GM12878 (cell line): ENCODE measurements at regions not wholly inside any gene's neighbourhood (a gene's known extent, or its start where the extent isn't known, plus 50 kb on each side); places are given as distances from the start of the nearest gene placed in this dataset.

Experiments used
- ATAC-seq: fragments of 200-7000 bp; cut with Tn5 transposase; 3 replicates; pipeline ENCODE4 v1.9.1; 2020; ENCODE audit warnings: mild to moderate bottlenecking, moderate library complexity
- BruUV-seq: library from RNA; stranded (reverse); fragments of 400-500 nt; replicated peaks from 2 replicates; lab custom pipeline; 2021; lab: Mats Ljungman, UMichigan
- CTCF ChIA-PET: fragments of 300-600 bp; sonication (Branson Sonifier 250); formaldehyde crosslinking; extraction: SDS; loops from one replicate; lab custom pipeline; 2021; ENCODE audit warnings: inconsistent platforms; lab: Yijun Ruan, JAX
- POLR2A ChIA-PET: fragments of 350-600 bp; formaldehyde crosslinking; extraction: SDS; loops from one replicate; lab custom pipeline; 2021; ENCODE audit warnings: inconsistent platforms; lab: Charles Lee
- RAD21 ChIA-PET: fragments of 300-600 bp; sonication (Branson Sonifier 250); formaldehyde crosslinking; loops from one replicate; lab custom pipeline; 2023; ENCODE audit warnings: antibody characterized with exemption; ENCODE audit not compliant: unreplicated experiment; lab: Charles Lee
- SMC1A ChIA-PET: fragments of 300-600 bp; sonication (Branson Sonifier 250); formaldehyde crosslinking; loops from one replicate; lab custom pipeline; 2023; ENCODE audit not compliant: unreplicated experiment, uncharacterized antibody; lab: Charles Lee
- DNase-seq: peaks from one replicate; pipeline ENCODE4 v3.0.0-alpha.2; 2011; ENCODE audit warnings: low read depth, low spot score
- FAIRE-seq: peaks from 3 replicates; lab custom pipeline; 2011; peaks lifted over from hg19 to GRCh38; lab: Jason Lieb, UNC
- H2AFZ ChIP-seq: 2 replicates; pipeline ENCODE4 v1.6.0; 2011; ENCODE audit warnings: low read depth, low read length, control low read depth; ENCODE audit not compliant: control insufficient read depth
- H3K27ac ChIP-seq: 2 replicates; pipeline ENCODE4 v1.5.1; 2011; ENCODE audit warnings: control low read depth; ENCODE audit not compliant: control insufficient read depth, insufficient read depth
- H3K27me3 ChIP-seq, 2 experiments: replicated peaks in 1 of 2; 2 replicates each; pipeline versions ENCODE4 v1.6.0 to v1.6.1; 2011; ENCODE audit warnings: low read length in 1 of 2; ENCODE audit not compliant: control insufficient read depth in 2 of 2, insufficient read depth in 2 of 2
- H3K36me3 ChIP-seq, 2 experiments: 2 replicates each; pipeline ENCODE4 v1.5.1; 2011; ENCODE audit warnings: low read length in 1 of 2; ENCODE audit not compliant: control insufficient read depth in 2 of 2, insufficient read depth in 2 of 2
- H3K4me1 ChIP-seq: 2 replicates; pipeline ENCODE4 v1.6.1; 2011; ENCODE audit warnings: mild to moderate bottlenecking, low read length, moderate library complexity, mixed read lengths; ENCODE audit not compliant: control insufficient read depth, insufficient read depth
- H3K4me2 ChIP-seq: 2 replicates; pipeline ENCODE4 v1.6.0; 2011; ENCODE audit warnings: control low read depth; ENCODE audit not compliant: control insufficient read depth, insufficient read depth
- H3K4me3 ChIP-seq: fragments of 200-600 bp; sonication (generic); 2 replicates; pipeline ENCODE4 v1.5.1; 2016
- H3K79me2 ChIP-seq: 2 replicates; pipeline ENCODE4 v1.6.0; 2011; ENCODE audit warnings: low read length; ENCODE audit not compliant: control insufficient read depth, insufficient read depth
- H3K9ac ChIP-seq: 2 replicates; pipeline ENCODE4 v1.8.0; 2011; ENCODE audit warnings: low read length, control low read depth, mixed read lengths; ENCODE audit not compliant: control insufficient read depth, insufficient read depth
- H3K9me3 ChIP-seq: replicated peaks from 3 replicates; pipeline ENCODE4 v1.5.1; 2011; ENCODE audit warnings: mild to moderate bottlenecking, low read length; ENCODE audit not compliant: control insufficient read depth, insufficient read depth
- H4K20me1 ChIP-seq: 2 replicates; pipeline ENCODE4 v1.6.0; 2011; ENCODE audit not compliant: control insufficient read depth, insufficient read depth
- BHLHE40 ChIP-seq, 2 experiments: fragments of 450-650 bp in 1 of 2; IDR thresholded peaks; 2 replicates each; pipeline ENCODE4 v1.6.1; 2011 to 2017; ENCODE audit warnings: low read depth in 2 of 2, borderline replicate concordance in 1 of 2, improper control_type of control experiment in 1 of 2, low read length in 1 of 2, mild to moderate bottlenecking in 1 of 2
- MEF2A ChIP-seq: IDR thresholded peaks from 2 replicates; pipeline ENCODE4 v1.6.1; 2011; ENCODE audit warnings: low read depth, mild to moderate bottlenecking, low read length, moderate library complexity; ENCODE audit not compliant: insufficient read depth
- MXI1 ChIP-seq: fragments of 150-350 bp; IDR thresholded peaks from 2 replicates; pipeline ENCODE4 v1.6.1; 2011; ENCODE audit warnings: low read depth, mild to moderate bottlenecking, inconsistent platforms, low read length, improper control_type of control experiment
- MYC ChIP-seq: IDR thresholded peaks from 2 replicates; pipeline ENCODE4 v1.6.1; 2011; ENCODE audit warnings: mild to moderate bottlenecking, low read length, moderate library complexity, inconsistent platforms; ENCODE audit not compliant: insufficient read depth, insufficient replicate concordance, insufficient read length, severe bottlenecking
- RBBP5 ChIP-seq: fragments of 200-600 bp; sonication (generic); conservative IDR thresholded peaks from 2 replicates; pipeline ENCODE4 v1.6.1; 2016
- SREBF1 ChIP-seq: IDR thresholded peaks from 2 replicates; pipeline ENCODE4 v1.6.1; 2012; ENCODE audit warnings: mild to moderate bottlenecking, low read length
- ZNF217 ChIP-seq: fragments of 450-650 bp; IDR thresholded peaks from 2 replicates; pipeline ENCODE4 v1.6.1; 2017; ENCODE audit warnings: antibody characterized with exemption, mild to moderate bottlenecking
- WGBS: methylation state at CpG from one replicate; pipeline ENCODE4 v1.1.6; 2016; ENCODE audit warnings: low lambda C conversion rate; ENCODE audit not compliant: insufficient replicate concordance, insufficient coverage; ENCODE audit errors: missing lambda C conversion rate; 5-methylcytosine and 5-hydroxymethylcytosine counted together
- in situ Hi-C: fragments of 300-500 bp; cut with MboI; formaldehyde crosslinking; loops from 9 replicates; pipeline ENCODE4 v1.14.3; 2018; ENCODE audit warnings: mixed read lengths
- intact Hi-C: fragments of 100-400 bp; cut with micrococcal nuclease; formaldehyde crosslinking; loops from one replicate; pipeline ENCODE4 v1.14.2; 2022; ENCODE audit not compliant: unreplicated experiment
- TF ChIP-seq, protein P1 (sequence below): fragments of 450-650 bp; IDR thresholded peaks from 2 replicates; pipeline ENCODE4 v1.6.1; 2018; ENCODE audit warnings: mild to moderate bottlenecking, low read depth, moderate library complexity; ENCODE audit not compliant: partially characterized antibody
- TF ChIP-seq, protein P2 (sequence below): IDR thresholded peaks from 2 replicates; pipeline ENCODE4 v1.6.1; 2012; ENCODE audit warnings: mild to moderate bottlenecking, low read depth, low read length
- TF ChIP-seq, protein P3 (sequence below): IDR thresholded peaks from 2 replicates; pipeline ENCODE4 v1.6.1; 2012; ENCODE audit warnings: low read depth, low read length, improper control_type of control experiment

DNA sequence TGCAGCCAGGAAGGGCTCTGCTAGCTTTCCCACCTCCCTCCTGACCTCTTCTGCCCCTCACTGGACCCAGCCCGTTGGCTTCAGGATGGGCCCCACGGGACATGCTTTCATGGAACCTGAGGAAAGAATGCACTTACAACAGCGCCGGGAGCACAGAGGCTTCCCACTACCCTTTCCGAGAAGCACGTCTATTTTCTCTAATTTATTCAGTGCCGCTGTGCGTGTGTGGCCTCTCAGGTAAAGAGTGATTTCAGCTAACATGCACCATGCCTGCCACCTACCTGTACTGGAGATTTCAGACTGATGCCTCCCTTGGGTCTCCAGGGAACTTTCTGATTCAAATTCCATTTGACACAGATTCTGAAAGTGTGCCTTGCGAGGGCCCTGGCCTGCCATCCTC lies 140.1 kb downstream of the CYLD start:
- Histone ChIP-seq H3K4me1 (no peaks in the 10 kb centered on the region), H2AFZ (no peak overlapping the region), H4K20me1 (no peaks in the 10 kb centered on the region), H3K79me2 (no peaks in the 10 kb centered on the region), H3K4me3 (no peak overlapping the region), H3K27me3 (no peaks in the 10 kb centered on the region; a peak in 1 of 4 replicates), H3K9me3 (no peaks in the 10 kb centered on the region), H3K9ac (no peak overlapping the region), H3K4me2 (no peak overlapping the region), H3K27ac (no peak overlapping the region), H3K36me3 (no peaks in the 10 kb centered on the region)
- DNase-seq, result no peak
- intact Hi-C loops (loop anchor here (10.0 kb wide), 1 partner anchor 63 kb away; no protein-coding TSS in a partner anchor), in situ Hi-C loops (no loop called here)
- ATAC-seq, result no peak
- 41% methylated on average over 9 of the region's 9 CpGs for WGBS
- no peak for TF ChIP-seq MEF2A
- no peak for TF ChIP-seq SREBF1
- TF ChIP-seq, protein P1, sequence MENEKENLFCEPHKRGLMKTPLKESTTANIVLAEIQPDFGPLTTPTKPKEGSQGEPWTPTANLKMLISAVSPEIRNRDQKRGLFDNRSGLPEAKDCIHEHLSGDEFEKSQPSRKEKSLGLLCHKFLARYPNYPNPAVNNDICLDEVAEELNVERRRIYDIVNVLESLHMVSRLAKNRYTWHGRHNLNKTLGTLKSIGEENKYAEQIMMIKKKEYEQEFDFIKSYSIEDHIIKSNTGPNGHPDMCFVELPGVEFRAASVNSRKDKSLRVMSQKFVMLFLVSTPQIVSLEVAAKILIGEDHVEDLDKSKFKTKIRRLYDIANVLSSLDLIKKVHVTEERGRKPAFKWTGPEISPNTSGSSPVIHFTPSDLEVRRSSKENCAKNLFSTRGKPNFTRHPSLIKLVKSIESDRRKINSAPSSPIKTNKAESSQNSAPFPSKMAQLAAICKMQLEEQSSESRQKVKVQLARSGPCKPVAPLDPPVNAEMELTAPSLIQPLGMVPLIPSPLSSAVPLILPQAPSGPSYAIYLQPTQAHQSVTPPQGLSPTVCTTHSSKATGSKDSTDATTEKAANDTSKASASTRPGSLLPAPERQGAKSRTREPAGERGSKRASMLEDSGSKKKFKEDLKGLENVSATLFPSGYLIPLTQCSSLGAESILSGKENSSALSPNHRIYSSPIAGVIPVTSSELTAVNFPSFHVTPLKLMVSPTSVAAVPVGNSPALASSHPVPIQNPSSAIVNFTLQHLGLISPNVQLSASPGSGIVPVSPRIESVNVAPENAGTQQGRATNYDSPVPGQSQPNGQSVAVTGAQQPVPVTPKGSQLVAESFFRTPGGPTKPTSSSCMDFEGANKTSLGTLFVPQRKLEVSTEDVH, result no peak
- TF ChIP-seq MYC, result no peak
- no peak for TF ChIP-seq MXI1
- TF ChIP-seq, protein P2, sequence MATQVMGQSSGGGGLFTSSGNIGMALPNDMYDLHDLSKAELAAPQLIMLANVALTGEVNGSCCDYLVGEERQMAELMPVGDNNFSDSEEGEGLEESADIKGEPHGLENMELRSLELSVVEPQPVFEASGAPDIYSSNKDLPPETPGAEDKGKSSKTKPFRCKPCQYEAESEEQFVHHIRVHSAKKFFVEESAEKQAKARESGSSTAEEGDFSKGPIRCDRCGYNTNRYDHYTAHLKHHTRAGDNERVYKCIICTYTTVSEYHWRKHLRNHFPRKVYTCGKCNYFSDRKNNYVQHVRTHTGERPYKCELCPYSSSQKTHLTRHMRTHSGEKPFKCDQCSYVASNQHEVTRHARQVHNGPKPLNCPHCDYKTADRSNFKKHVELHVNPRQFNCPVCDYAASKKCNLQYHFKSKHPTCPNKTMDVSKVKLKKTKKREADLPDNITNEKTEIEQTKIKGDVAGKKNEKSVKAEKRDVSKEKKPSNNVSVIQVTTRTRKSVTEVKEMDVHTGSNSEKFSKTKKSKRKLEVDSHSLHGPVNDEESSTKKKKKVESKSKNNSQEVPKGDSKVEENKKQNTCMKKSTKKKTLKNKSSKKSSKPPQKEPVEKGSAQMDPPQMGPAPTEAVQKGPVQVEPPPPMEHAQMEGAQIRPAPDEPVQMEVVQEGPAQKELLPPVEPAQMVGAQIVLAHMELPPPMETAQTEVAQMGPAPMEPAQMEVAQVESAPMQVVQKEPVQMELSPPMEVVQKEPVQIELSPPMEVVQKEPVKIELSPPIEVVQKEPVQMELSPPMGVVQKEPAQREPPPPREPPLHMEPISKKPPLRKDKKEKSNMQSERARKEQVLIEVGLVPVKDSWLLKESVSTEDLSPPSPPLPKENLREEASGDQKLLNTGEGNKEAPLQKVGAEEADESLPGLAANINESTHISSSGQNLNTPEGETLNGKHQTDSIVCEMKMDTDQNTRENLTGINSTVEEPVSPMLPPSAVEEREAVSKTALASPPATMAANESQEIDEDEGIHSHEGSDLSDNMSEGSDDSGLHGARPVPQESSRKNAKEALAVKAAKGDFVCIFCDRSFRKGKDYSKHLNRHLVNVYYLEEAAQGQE, result no peak
- TF ChIP-seq BHLHE40 (IDR thresholded peaks at IDR 0.05; ENCODE audit: borderline replicate concordance in 1 of 2, low read depth in 2 of 2, low read length in 1 of 2), result no peak
- TF ChIP-seq, protein P3, sequence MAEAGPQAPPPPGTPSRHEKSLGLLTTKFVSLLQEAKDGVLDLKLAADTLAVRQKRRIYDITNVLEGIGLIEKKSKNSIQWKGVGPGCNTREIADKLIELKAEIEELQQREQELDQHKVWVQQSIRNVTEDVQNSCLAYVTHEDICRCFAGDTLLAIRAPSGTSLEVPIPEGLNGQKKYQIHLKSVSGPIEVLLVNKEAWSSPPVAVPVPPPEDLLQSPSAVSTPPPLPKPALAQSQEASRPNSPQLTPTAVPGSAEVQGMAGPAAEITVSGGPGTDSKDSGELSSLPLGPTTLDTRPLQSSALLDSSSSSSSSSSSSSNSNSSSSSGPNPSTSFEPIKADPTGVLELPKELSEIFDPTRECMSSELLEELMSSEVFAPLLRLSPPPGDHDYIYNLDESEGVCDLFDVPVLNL, result no peak
- TF ChIP-seq ZNF217, result no peak
- no peak for TF ChIP-seq RBBP5
- RAD21 ChIA-PET, result no interaction called here
- POLR2A ChIA-PET, result no interaction called here
- SMC1A ChIA-PET, result no interaction called here
- no TSS peak for BruUV-seq
- FAIRE-seq, result no peak
- CTCF ChIA-PET, result no interaction called here
